HG03521 (cell line): ENCODE measurements at regions not wholly inside any gene's neighbourhood (a gene's known extent, or its start where the extent isn't known, plus 50 kb on each side); places are given as distances from the start of the nearest gene placed in this dataset.

ENCODE experiments used
- ATAC-seq: cut with Tn5 transposase; IDR thresholded peaks from one replicate; pipeline ENCODE4 v1.9.1; 2021; ENCODE audit warnings: mild to moderate bottlenecking, moderate library complexity; ENCODE audit not compliant: unreplicated experiment

GRCh38 chr2:236862961-236863728 lies 222.5 kb upstream of the COPS8 start:
- ATAC-seq = peak; percentile 59

GRCh38 chr2:236863729-236864126 lies 222.0 kb upstream of the COPS8 start:
- ATAC-seq = no peak

GRCh38 chr2:236865052-236865451 lies 220.6 kb upstream of the COPS8 start:
- ATAC-seq = no peak

GRCh38 chr2:236866542-236867340 lies 218.9 kb upstream of the COPS8 start:
- no peak for ATAC-seq

- no peak for ATAC-seq
These were observed 218.0 kb upstream of the COPS8 start for GRCh38 chr2:236867441-236868260.

- ATAC-seq = no peak
These were observed 215.3 kb upstream of the COPS8 start for GRCh38 chr2:236870370-236870769.

GRCh38 chr2:236871500-236872001 lies 214.1 kb upstream of the COPS8 start:
- no peak for ATAC-seq

GRCh38 chr2:236872015-236872414 lies 213.7 kb upstream of the COPS8 start:
- no peak for ATAC-seq

GRCh38 chr2:236872981-236873380 lies 212.7 kb upstream of the COPS8 start:
- ATAC-seq = no peak

- ATAC-seq = no peak
These were observed 212.1 kb upstream of the COPS8 start for GRCh38 chr2:236873636-236874035.

GRCh38 chr2:236874866-236875481 lies 210.7 kb upstream of the COPS8 start:
- no peak for ATAC-seq

GRCh38 chr2:236875906-236876505 lies 209.7 kb upstream of the COPS8 start:
- no peak for ATAC-seq

GRCh38 chr2:236876642-236877041 lies 209.0 kb upstream of the COPS8 start:
- ATAC-seq = no peak

- no peak for ATAC-seq
These were observed 207.7 kb upstream of the COPS8 start for GRCh38 chr2:236877972-236878371.

- no peak for ATAC-seq
These were observed 206.2 kb upstream of the COPS8 start for GRCh38 chr2:236879416-236879963.

GRCh38 chr2:236882074-236882473 lies 203.6 kb upstream of the COPS8 start:
- ATAC-seq = no peak

- ATAC-seq = no peak
These were observed 202.8 kb upstream of the COPS8 start for GRCh38 chr2:236882930-236883329.

- no peak for ATAC-seq
These were observed 201.9 kb upstream of the COPS8 start for GRCh38 chr2:236883819-236884218.

GRCh38 chr2:236884569-236885175 lies 201.0 kb upstream of the COPS8 start:
- ATAC-seq = no peak

GRCh38 chr2:236886456-236886855 lies 199.2 kb upstream of the COPS8 start:
- ATAC-seq = no peak
